Stimulated activated CD4-positive, alpha-beta T cell treated with anti-CD3 and anti-CD28 coated beads, Interleukin-15, amount 100 ng/mL, for 24 hours (primary cell): ENCODE measurements at regions not wholly inside any gene's neighbourhood (a gene's known extent, or its start where the extent isn't known, plus 50 kb on each side); places are given as distances from the start of the nearest gene placed in this dataset.

Experiments used
- DNase-seq: peaks from one replicate; pipeline ENCODE4 v3.0.0-alpha.2; 2020

- DNase-seq, result no peak
These were observed 550.1 kb upstream of the B3GALT2 start for GRCh38 chr1:193736507-193736906.

GRCh38 chr1:193733674-193734073, 547.3 kb upstream of the B3GALT2 start:
- no peak for DNase-seq

- no peak for DNase-seq
These were observed 543.6 kb upstream of the B3GALT2 start for GRCh38 chr1:193730017-193730416.

- no peak for DNase-seq
These were observed 543.0 kb upstream of the B3GALT2 start for GRCh38 chr1:193729429-193729828.

GRCh38 chr1:193727850-193728249, 541.4 kb upstream of the B3GALT2 start:
- DNase-seq, result no peak

GRCh38 chr1:193726722-193727121, 540.3 kb upstream of the B3GALT2 start:
- DNase-seq, result no peak

- no peak for DNase-seq
These were observed 526.0 kb upstream of the B3GALT2 start for GRCh38 chr1:193712392-193712791.

GRCh38 chr1:193709607-193710006, 523.2 kb upstream of the B3GALT2 start:
- no peak for DNase-seq

GRCh38 chr1:193707271-193708021, 521.0 kb upstream of the B3GALT2 start:
- DNase-seq, result no peak

- DNase-seq, result no peak
These were observed 520.4 kb upstream of the B3GALT2 start for GRCh38 chr1:193706766-193707165.

- DNase-seq, result no peak
These were observed 519.2 kb upstream of the B3GALT2 start for GRCh38 chr1:193705554-193705981.

GRCh38 chr1:193703655-193704054, 517.2 kb upstream of the B3GALT2 start:
- no peak for DNase-seq

GRCh38 chr1:193703121-193703520, 516.7 kb upstream of the B3GALT2 start:
- DNase-seq, result no peak

GRCh38 chr1:193701759-193702158, 515.3 kb upstream of the B3GALT2 start:
- DNase-seq, result no peak

GRCh38 chr1:193700710-193701355, 514.4 kb upstream of the B3GALT2 start:
- no peak for DNase-seq

GRCh38 chr1:193699261-193699660, 512.8 kb upstream of the B3GALT2 start:
- no peak for DNase-seq

- DNase-seq, result no peak
These were observed 511.4 kb upstream of the B3GALT2 start for GRCh38 chr1:193697776-193698175.

GRCh38 chr1:193697115-193697762, 510.8 kb upstream of the B3GALT2 start:
- no peak for DNase-seq

GRCh38 chr1:193694741-193695140, 508.3 kb upstream of the B3GALT2 start:
- no peak for DNase-seq

GRCh38 chr1:193685986-193686385, 499.6 kb upstream of the B3GALT2 start:
- no peak for DNase-seq

GRCh38 chr1:193681422-193681821, 495.0 kb upstream of the B3GALT2 start:
- DNase-seq, result no peak

GRCh38 chr1:193680924-193681316, 494.5 kb upstream of the B3GALT2 start:
- DNase-seq, result no peak

- no peak for DNase-seq
These were observed 494.0 kb upstream of the B3GALT2 start for GRCh38 chr1:193680247-193680923.

GRCh38 chr1:193677874-193678273, 491.5 kb upstream of the B3GALT2 start:
- no peak for DNase-seq
